OCI-LY7 (cell line): ENCODE measurements at regions not wholly inside any gene's neighbourhood (a gene's known extent, or its start where the extent isn't known, plus 50 kb on each side); places are given as distances from the start of the nearest gene placed in this dataset.

Experiments used
- BruUV-seq: library from RNA; stranded (reverse); fragments of 400-500 nt; replicated peaks from 2 replicates; lab custom pipeline; 2021; lab: Mats Ljungman, UMichigan
- CTCF ChIA-PET: fragments of 300-600 bp; sonication (Branson Sonifier 250); formaldehyde crosslinking; loops from one replicate; lab custom pipeline; 2022; ENCODE audit warnings: antibody characterized with exemption; ENCODE audit not compliant: unreplicated experiment; lab: Charles Lee
- POLR2A ChIA-PET: fragments of 300-600 bp; sonication (Branson Sonifier 250); formaldehyde crosslinking; loops from one replicate; lab custom pipeline; 2022; ENCODE audit warnings: antibody characterized with exemption; lab: Charles Lee
- DNase-seq: peaks from one replicate; pipeline ENCODE4 v3.0.0-alpha.2; 2015; ENCODE audit warnings: low spot score
- H2AFZ ChIP-seq: fragments of 200-600 bp; sonication (generic), shearing (Covaris generic); 2 replicates; pipeline ENCODE4 v1.6.1; 2014; ENCODE audit warnings: mild to moderate bottlenecking, antibody characterized with exemption, low read length, moderate library complexity
- H3K27ac ChIP-seq: fragments of 200-600 bp; sonication (generic); 2 replicates; pipeline ENCODE4 v1.5.1; 2014; ENCODE audit warnings: mixed run types, low read depth, mild to moderate bottlenecking, moderate library complexity, low read length, inconsistent platforms; ENCODE audit not compliant: poor library complexity, severe bottlenecking
- H3K36me3 ChIP-seq: fragments of 200-600 bp; sonication (generic); 2 replicates; pipeline ENCODE4 v1.6.1; 2014; ENCODE audit warnings: mild to moderate bottlenecking, antibody characterized with exemption, low read length, moderate library complexity, mixed read lengths; ENCODE audit not compliant: insufficient read depth
- H3K4me1 ChIP-seq: fragments of 200-600 bp; sonication (generic); 2 replicates; pipeline ENCODE4 v1.5.1; 2014; ENCODE audit warnings: mild to moderate bottlenecking, low read length; ENCODE audit not compliant: insufficient read depth, poor library complexity, severe bottlenecking
- H3K4me2 ChIP-seq: fragments of 200-600 bp; sonication (generic); 2 replicates; pipeline ENCODE4 v1.6.1; 2014; ENCODE audit warnings: mild to moderate bottlenecking, low read length
- H3K4me3 ChIP-seq: fragments of 200-600 bp; sonication (generic); 2 replicates; pipeline ENCODE4 v1.5.1; 2014; ENCODE audit warnings: mild to moderate bottlenecking, low read depth, low read length; ENCODE audit not compliant: poor library complexity, severe bottlenecking
- H3K79me2 ChIP-seq: fragments of 200-600 bp; sonication (generic); 2 replicates; pipeline ENCODE4 v1.6.1; 2016; ENCODE audit warnings: low read depth, mild to moderate bottlenecking, low read length, moderate library complexity, mixed read lengths; ENCODE audit not compliant: insufficient read depth
- H3K9me2 ChIP-seq: fragments of 200-600 bp; sonication (generic); 2 replicates; pipeline ENCODE4 v1.6.1; 2016; ENCODE audit warnings: mild to moderate bottlenecking, low read length, mixed read lengths; ENCODE audit not compliant: insufficient read depth
- H3K9me3 ChIP-seq: fragments of 200-600 bp; sonication (generic); 2 replicates; pipeline ENCODE4 v1.6.1; 2014; ENCODE audit warnings: mild to moderate bottlenecking, mixed run types, low read length, mixed read lengths
- H4K20me1 ChIP-seq: fragments of 200-600 bp; sonication (generic); 2 replicates; pipeline ENCODE4 v1.6.1; 2014; ENCODE audit warnings: mild to moderate bottlenecking, antibody characterized with exemption, low read length, moderate library complexity, mixed read lengths; ENCODE audit not compliant: insufficient read depth
- EZH2phosphoT487 ChIP-seq: fragments of 200-600 bp; sonication (generic); IDR thresholded peaks from 2 replicates; pipeline ENCODE4 v1.6.1; 2018; ENCODE audit warnings: low read depth, borderline replicate concordance, mild to moderate bottlenecking, mixed run types, antibody characterized with exemption, low read length, moderate library complexity, mixed read lengths
- intact Hi-C: fragments of 100-400 bp; cut with micrococcal nuclease; formaldehyde crosslinking; loops from one replicate; pipeline ENCODE4 v1.10.0; 2022; ENCODE audit not compliant: unreplicated experiment
- TF ChIP-seq, protein P1 (sequence below): fragments of 200-600 bp; sonication (generic); conservative IDR thresholded peaks from 2 replicates; pipeline ENCODE4 v1.5.1; 2014; ENCODE audit warnings: mild to moderate bottlenecking, antibody characterized with exemption, low read length, moderate library complexity, mixed read lengths

DNA sequence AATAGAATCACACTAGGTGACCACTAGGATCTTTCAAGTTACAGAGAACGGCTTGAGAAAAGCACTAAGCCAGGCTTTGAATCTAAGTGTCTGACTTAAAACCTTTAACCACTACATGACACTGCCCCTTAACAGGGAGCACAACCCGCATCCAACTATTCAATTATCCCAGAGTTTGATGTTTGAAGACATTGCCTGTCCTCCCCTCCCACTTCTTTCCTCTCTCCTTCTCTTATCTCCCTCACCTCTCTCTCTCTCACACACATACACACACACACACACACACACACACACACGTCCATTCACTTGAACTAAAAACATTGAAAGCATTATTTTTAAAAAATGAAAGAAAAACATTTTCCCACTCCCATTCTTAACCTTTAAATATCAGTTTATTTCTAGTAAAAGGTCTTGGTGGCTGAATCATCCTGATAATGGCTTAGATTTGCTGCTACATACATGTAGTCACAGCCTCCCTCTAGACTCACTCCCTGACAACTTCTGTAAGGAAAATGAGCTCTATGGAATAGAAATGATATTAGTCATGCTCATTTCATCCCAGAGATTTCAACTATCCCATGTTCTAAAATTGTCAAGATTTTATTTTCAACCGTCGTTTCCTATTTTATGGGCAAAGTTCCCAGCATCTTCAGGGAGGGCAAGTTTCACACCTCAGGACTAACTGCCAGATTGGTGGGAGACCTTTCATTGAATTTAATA lies 53.5 kb upstream of the RAP1B start:
- no peak for DNase-seq
- Histone ChIP-seq H3K27ac (no peak overlapping the region), H4K20me1 (no peaks in the 10 kb centered on the region), H3K9me3 (no peaks in the 10 kb centered on the region), H2AFZ (no peak overlapping the region), H3K4me2 (no peak overlapping the region), H3K4me3 (no peak overlapping the region), H3K4me1 (no peaks in the 10 kb centered on the region), H3K9me2 (no peaks in the 10 kb centered on the region), H3K79me2 (no peaks in the 10 kb centered on the region), H3K36me3 (no peaks in the 10 kb centered on the region)
- ChIA-PET POLR2A (interaction anchor here (0.7 kb wide), 1 partner anchor 23 kb away, joined by 4 read pairs; no protein-coding TSS in a partner anchor), CTCF (no interaction called here)
- intact Hi-C loops = no loop called here
- no TSS peak for BruUV-seq
- TF ChIP-seq EZH2phosphoT487 = no peak
- TF ChIP-seq, protein P1, sequence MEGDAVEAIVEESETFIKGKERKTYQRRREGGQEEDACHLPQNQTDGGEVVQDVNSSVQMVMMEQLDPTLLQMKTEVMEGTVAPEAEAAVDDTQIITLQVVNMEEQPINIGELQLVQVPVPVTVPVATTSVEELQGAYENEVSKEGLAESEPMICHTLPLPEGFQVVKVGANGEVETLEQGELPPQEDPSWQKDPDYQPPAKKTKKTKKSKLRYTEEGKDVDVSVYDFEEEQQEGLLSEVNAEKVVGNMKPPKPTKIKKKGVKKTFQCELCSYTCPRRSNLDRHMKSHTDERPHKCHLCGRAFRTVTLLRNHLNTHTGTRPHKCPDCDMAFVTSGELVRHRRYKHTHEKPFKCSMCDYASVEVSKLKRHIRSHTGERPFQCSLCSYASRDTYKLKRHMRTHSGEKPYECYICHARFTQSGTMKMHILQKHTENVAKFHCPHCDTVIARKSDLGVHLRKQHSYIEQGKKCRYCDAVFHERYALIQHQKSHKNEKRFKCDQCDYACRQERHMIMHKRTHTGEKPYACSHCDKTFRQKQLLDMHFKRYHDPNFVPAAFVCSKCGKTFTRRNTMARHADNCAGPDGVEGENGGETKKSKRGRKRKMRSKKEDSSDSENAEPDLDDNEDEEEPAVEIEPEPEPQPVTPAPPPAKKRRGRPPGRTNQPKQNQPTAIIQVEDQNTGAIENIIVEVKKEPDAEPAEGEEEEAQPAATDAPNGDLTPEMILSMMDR = no peak

DNA sequence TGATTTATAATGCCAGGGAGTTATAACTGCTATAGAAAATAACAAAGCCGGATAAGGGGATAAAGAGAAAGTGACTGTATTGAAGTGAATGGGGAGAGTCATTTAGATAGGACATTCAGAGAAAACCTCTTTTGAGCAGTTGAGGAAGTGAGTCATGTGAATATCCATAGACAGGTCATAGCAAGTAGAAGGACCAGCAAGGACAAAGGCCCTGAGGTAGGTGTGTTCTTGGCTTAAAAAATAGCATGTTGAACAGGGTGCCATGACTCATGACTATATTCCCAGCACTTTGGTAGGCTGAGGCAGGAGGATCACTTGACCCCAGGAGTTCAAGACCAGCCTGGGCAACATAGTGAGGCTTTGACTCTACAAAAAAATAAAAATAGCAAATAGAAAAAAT lies 51.5 kb upstream of the RAP1B start:
- Histone ChIP-seq H3K27ac (no peak overlapping the region), H3K4me3 (no peak overlapping the region), H3K4me2 (no peak overlapping the region), H3K4me1 (no peaks in the 10 kb centered on the region), H2AFZ (no peak overlapping the region), H4K20me1 (no peaks in the 10 kb centered on the region), H3K79me2 (no peaks in the 10 kb centered on the region), H3K9me3 (no peaks in the 10 kb centered on the region), H3K36me3 (no peaks in the 10 kb centered on the region), H3K9me2 (no peaks in the 10 kb centered on the region)
- no TSS peak for BruUV-seq
- TF ChIP-seq EZH2phosphoT487 = no peak
- TF ChIP-seq, protein P1 = no peak
- no peak for DNase-seq
- POLR2A ChIA-PET = interaction anchor here (0.8 to 1.0 kb wide), 2 partner anchors 14 to 21 kb away, joined by 4 read pairs; no protein-coding TSS in a partner anchor
- CTCF ChIA-PET = no interaction called here
- intact Hi-C loops = no loop called here
